ENCODE measurements at regions not wholly inside any gene's neighbourhood (a gene's known extent, or its start where the extent isn't known, plus 50 kb on each side); places are given as distances from the start of the nearest gene placed in this dataset.

DNA sequence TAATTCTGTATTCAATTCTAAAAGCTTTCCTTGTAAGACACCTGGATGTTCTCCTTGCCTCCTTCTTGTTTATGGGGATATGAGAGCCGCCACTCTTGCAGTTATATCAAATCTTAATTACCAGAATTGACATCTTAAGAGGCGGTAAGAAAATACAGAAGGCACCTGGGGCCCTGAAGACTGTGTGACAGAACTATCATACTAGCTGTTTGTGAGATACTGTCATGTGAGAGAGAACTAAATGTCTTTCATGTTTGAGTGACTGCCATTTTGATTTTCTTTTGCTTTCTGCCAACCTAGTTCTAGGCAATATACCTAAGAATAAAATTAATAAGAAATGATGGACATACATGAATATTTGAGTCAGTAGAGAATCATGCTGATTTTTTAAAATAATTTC is 340.2 kb upstream of the SMIM31 start:
- no peaks in the 10 kb centered on the region for H3K36me3 ChIP-seq

DNA sequence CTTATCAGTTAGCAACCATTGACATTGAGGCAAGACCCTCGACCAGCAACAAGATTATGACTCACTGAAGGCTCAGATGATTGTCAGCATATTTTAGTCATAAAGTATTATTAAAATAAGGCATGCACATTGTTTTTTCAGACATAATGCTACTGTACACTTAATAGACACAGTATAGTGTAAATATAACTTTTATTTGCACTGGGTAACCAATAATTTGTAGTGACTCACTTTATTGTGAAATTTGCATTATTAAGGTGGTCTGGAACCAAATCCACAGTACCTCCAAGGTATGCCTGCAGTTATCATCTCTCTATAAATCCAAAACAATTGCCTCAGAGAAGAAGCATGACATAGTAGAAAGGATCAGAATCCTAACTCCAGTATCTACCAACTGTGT is 330.1 kb upstream of the SMIM31 start:
- Histone ChIP-seq H3K9me3 (no peaks in the 10 kb centered on the region), H3K36me3 (no peaks in the 10 kb centered on the region), H3K27me3 (no peaks in the 10 kb centered on the region), H3K27ac (no peak overlapping the region), H3K4me1 (no peaks in the 10 kb centered on the region), H3K4me3 (no peak overlapping the region)
- DNase-seq, result no peak
- WGBS, 2 donors, result 22 to 28% methylated on average over 1 of the region's 1 CpG
- TF ChIP-seq, protein P1, sequence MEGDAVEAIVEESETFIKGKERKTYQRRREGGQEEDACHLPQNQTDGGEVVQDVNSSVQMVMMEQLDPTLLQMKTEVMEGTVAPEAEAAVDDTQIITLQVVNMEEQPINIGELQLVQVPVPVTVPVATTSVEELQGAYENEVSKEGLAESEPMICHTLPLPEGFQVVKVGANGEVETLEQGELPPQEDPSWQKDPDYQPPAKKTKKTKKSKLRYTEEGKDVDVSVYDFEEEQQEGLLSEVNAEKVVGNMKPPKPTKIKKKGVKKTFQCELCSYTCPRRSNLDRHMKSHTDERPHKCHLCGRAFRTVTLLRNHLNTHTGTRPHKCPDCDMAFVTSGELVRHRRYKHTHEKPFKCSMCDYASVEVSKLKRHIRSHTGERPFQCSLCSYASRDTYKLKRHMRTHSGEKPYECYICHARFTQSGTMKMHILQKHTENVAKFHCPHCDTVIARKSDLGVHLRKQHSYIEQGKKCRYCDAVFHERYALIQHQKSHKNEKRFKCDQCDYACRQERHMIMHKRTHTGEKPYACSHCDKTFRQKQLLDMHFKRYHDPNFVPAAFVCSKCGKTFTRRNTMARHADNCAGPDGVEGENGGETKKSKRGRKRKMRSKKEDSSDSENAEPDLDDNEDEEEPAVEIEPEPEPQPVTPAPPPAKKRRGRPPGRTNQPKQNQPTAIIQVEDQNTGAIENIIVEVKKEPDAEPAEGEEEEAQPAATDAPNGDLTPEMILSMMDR (IDR thresholded peaks at IDR 0.05), result no peak
- TF ChIP-seq POLR2A (IDR thresholded peaks at IDR 0.05), result no peak
- intact Hi-C loops (cut with DNase I), result no loop called here

More for the DNA sequence above, 340.2 kb upstream of the SMIM31 start:
- TF ChIP-seq, protein P1 (IDR thresholded peaks at IDR 0.05), result no peak
- TF ChIP-seq POLR2A (IDR thresholded peaks at IDR 0.05), result no peak
- Histone ChIP-seq H3K27me3 (no peaks in the 10 kb centered on the region), H3K4me1 (no peaks in the 10 kb centered on the region), H3K4me3 (no peak overlapping the region), H3K9me3 (no peaks in the 10 kb centered on the region), H3K27ac (no peak overlapping the region)
- intact Hi-C loops (cut with DNase I), result no loop called here
- 91 to 97% methylated on average over 2 of the region's 2 CpGs for WGBS, 2 donors
- DNase-seq, result no peak

DNA sequence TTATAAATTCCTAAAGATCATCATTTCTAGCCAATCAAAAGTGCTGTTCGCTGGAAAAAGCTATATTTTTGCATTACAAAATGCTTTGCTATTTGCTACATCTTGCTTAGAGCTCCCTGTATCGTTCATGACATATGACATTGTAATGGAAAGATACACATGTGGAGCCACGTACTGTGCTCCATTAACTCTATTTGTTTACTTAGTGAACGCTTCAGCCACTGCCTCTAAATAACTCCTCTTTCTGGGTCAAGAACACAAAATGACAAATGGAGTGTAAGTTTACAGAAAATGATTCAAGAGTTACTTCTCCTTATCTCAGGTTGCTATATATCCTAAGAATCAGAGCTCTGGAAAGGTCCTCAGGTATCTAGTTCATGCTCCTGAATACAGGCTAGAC is 329.1 kb upstream of the SMIM31 start:
- Histone ChIP-seq H3K36me3 (no peaks in the 10 kb centered on the region), H3K4me1 (no peaks in the 10 kb centered on the region), H3K4me3 (no peak overlapping the region), H3K9me3 (no peaks in the 10 kb centered on the region), H3K27me3 (no peaks in the 10 kb centered on the region), H3K27ac (no peak overlapping the region)
- TF ChIP-seq, protein P1 (IDR thresholded peaks at IDR 0.05), result no peak
- no peak for TF ChIP-seq POLR2A (IDR thresholded peaks at IDR 0.05)
- no peak for DNase-seq
- 45 to 46% methylated on average over 4 of the region's 4 CpGs for WGBS, 2 donors
- intact Hi-C loops (cut with DNase I), result no loop called here

DNA sequence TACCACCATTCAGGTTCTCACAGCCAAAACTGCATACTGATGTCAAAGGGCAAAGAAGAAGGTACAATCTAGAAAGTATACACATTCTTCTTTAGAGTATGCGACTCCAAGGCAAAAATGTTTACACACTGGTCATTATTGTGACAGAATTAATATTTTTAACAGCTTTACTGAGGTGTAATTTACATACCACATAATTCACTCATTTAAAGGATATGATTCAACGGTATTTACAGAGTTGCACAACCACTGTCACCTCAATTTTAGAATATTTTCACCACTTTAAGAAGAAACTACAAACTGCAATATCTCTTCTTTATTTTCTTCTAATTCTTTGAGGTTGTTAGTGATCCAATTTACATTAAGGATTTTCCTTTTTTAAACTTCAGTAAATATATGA is 325.4 kb upstream of the SMIM31 start:
- TF ChIP-seq POLR2A (IDR thresholded peaks at IDR 0.05), result no peak
- TF ChIP-seq, protein P1 (IDR thresholded peaks at IDR 0.05), result no peak
- H3K36me3 ChIP-seq, result no peaks in the 10 kb centered on the region
- H3K4me1 ChIP-seq, result no peaks in the 10 kb centered on the region
- no peak overlapping the region for H3K27ac ChIP-seq
- DNase-seq, result no peak
- no peaks in the 10 kb centered on the region for H3K9me3 ChIP-seq
- 55 to 67% methylated on average over 2 of the region's 2 CpGs for WGBS, 2 donors
- intact Hi-C loops (cut with DNase I), result no loop called here
- H3K27me3 ChIP-seq, result no peaks in the 10 kb centered on the region
- H3K4me3 ChIP-seq, result no peak overlapping the region

DNA sequence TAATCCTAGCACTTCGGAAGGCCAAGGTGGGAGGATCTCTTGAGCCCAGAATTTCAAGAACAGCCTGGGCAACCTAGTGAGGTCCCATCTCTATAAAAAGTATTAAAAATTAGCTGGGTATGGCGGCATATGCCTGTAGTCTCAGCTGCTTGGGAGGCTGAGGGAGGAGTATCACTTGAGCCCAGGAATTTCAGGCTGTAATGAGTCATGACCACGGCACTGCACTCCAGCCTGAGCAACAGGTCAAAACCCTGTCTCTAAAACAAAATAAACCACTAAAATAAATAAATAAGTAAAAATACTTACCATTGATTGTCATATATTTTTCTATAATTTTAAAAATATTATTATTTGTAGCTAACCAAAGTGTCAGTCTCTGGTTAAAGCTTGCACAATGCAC is 315.6 kb upstream of the SMIM31 start:
- H3K9me3 ChIP-seq, result no peaks in the 10 kb centered on the region
- intact Hi-C loops (cut with DNase I), result no loop called here
- DNase-seq, result no peak
- H3K27ac ChIP-seq, result no peak overlapping the region
- no peak overlapping the region for H3K4me3 ChIP-seq
- peaks cover 0 to 23% (median 0%) of the 10 kb centered on the region in 3 donors for H3K4me1 ChIP-seq
- 62 to 68% methylated on average over 3 of the region's 3 CpGs for whole genome bisulfite sequencing, 2 donors
- H3K36me3 ChIP-seq, result no peaks in the 10 kb centered on the region
- TF ChIP-seq, protein P1 (IDR thresholded peaks at IDR 0.05), result no peak
- no peak for TF ChIP-seq POLR2A (IDR thresholded peaks at IDR 0.05)
- H3K27me3 ChIP-seq, result no peaks in the 10 kb centered on the region
